H7 (cell line): ENCODE measurements at regions not wholly inside any gene's neighbourhood (a gene's known extent, or its start where the extent isn't known, plus 50 kb on each side); places are given as distances from the start of the nearest gene placed in this dataset.

Experiments used
- DNase-seq: peaks from one replicate; pipeline ENCODE4 v3.0.0; 2012
- H3K27me3 ChIP-seq: 2 replicates; pipeline ENCODE4 v1.6.0; 2011; ENCODE audit warnings: mild to moderate bottlenecking, low read length; ENCODE audit not compliant: control insufficient read depth, insufficient read depth
- H3K36me3 ChIP-seq: replicated peaks from 2 replicates; pipeline ENCODE4 v1.5.1; 2011; ENCODE audit warnings: low read length; ENCODE audit not compliant: control insufficient read depth, insufficient read depth
- H3K4me3 ChIP-seq: 2 replicates; pipeline ENCODE4 v1.5.1; 2011; ENCODE audit warnings: low read depth, mild to moderate bottlenecking, control low read depth, low read length, moderate library complexity; ENCODE audit not compliant: insufficient read depth

DNA sequence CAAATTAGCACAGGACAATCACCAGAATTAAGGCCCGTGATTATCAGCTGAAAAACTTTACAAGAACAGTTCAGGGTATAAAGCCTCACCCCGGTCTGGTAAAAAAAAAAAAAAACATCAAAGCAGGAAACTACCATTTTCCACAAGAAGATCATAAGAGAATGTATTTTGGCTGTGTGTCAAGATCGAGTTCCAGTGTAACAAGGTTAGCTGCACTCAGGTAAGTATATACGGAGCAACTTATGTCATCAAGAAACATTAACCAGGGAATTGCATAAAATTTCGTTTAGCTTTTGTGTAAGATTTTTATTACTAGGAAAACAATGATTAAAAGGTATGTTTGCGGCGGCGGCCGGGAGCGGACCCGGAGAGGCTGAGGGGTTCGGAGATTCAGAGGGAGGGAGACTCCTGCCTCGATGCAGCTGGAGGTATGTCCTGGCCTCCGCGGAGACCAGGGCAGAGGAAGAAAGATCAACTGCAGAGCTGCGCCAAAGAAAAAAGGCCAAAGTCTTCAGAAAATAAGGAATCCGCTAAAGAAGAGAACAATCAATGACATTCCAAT lies 533.8 kb upstream of the CNTNAP2 start:
- Histone ChIP-seq H3K4me3 (no peak overlapping the region), H3K36me3 (no peaks in the 10 kb centered on the region), H3K27me3 (no peaks in the 10 kb centered on the region)
- no peak for DNase-seq

DNA sequence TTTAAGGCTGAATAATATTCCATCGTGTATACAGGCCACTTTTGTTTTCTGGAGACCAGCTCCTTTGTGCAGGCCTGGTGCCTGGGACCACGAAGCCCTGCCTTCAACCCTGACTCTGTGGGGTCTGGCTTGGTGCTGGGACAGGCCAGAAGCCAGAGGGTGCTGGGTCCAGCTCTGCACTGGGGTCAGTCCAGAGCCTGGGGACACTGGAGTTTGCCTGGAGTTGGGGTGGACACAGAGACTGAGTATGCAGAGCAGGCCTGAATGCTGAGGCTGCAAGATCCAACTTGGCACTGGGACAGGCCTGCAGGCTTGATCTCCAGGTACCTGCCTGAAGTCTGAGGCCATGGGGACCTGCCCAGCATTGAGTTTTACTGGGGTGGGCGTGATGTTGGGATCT lies 558.8 kb upstream of the CNTNAP2 start:
- no peak for DNase-seq
- H3K4me3 ChIP-seq: no peak overlapping the region
- H3K36me3 ChIP-seq: no peaks in the 10 kb centered on the region
- no peaks in the 10 kb centered on the region for H3K27me3 ChIP-seq

DNA sequence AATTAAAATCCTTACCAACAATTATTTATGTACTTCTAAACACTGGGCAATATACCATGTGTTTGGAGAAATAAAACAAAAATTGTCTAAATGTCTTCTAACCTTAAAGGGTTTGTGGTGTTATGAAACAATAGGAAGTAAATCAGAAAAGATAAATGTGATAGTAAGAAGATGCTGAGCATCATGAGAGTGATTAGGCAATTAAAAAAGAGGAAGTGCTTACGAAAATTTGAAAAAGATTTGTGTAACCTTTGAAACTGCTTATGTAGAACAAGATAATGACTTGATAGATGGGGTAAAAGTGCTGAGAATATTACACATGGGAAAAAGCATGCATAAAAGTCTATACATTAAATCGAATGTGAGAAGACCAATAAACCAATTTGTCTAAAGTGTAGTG lies 573.4 kb upstream of the CNTNAP2 start:
- no peaks in the 10 kb centered on the region for H3K36me3 ChIP-seq
- H3K4me3 ChIP-seq: no peak overlapping the region
- DNase-seq: no peak
- H3K27me3 ChIP-seq: no peaks in the 10 kb centered on the region

DNA sequence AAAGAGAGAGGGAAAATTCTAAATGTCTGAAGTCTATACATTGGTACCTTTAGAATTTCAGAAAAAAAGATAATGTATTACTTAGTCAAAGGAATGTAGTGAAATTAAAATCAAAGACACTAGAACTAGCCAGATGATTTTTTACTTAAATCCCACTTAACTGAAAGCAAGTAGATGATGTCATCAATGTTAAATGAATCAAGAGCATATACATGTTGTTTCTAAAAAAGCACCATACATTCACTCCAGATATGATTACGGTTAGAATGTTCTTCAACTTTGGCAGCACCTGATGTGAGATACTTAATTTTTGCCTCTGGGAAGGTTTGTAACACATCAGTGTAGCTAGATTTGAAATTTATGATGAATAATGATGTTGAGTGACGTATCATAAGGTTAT lies 576.7 kb upstream of the CNTNAP2 start:
- Histone ChIP-seq H3K27me3 (no peaks in the 10 kb centered on the region), H3K4me3 (no peak overlapping the region)
- no peak for DNase-seq

DNA sequence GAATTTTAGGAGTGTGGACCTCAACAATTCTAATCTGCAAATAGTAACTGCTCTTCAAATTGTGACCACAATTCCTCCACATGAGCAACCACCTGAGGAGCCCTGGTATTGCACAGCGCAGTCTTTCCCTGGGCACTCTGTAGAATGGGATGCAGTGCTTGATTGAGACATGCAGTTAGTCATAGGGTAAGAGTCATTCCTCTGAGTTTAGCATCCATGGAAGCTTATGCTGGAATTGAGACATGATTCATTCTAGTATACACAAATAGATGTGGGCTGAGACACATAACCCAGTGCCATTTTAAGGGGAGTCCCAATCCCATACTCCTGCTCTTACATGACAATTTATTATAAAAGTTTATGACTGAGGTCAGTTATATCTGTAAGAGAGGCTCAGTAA lies 582.3 kb upstream of the CNTNAP2 start:
- no peak overlapping the region for H3K4me3 ChIP-seq
- H3K36me3 ChIP-seq: no peaks in the 10 kb centered on the region
- H3K27me3 ChIP-seq: no peaks in the 10 kb centered on the region
- DNase-seq: no peak

More for the DNA sequence above, 576.7 kb upstream of the CNTNAP2 start:
- H3K36me3 ChIP-seq: no peaks in the 10 kb centered on the region

DNA sequence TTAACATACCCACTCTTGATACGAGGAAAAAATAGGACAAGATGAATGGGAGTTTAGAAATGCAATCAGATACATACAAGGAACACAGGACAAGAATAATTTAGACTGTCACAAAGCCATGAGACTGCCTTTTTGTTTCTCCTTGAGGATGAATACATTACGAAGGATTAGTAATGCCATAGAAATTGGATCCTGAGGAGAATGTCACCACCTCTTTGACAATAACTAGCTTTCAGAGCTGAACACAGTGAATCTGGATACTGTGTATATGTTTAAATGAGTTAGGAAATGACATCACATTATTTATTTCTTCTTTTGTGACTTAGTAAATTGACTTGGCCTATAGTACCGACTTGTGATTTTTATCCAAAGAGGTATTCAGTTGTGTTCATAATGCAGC lies 596.3 kb upstream of the CNTNAP2 start:
- H3K36me3 ChIP-seq: no peaks in the 10 kb centered on the region
- H3K27me3 ChIP-seq: no peaks in the 10 kb centered on the region
- no peak overlapping the region for H3K4me3 ChIP-seq
- no peak for DNase-seq

DNA sequence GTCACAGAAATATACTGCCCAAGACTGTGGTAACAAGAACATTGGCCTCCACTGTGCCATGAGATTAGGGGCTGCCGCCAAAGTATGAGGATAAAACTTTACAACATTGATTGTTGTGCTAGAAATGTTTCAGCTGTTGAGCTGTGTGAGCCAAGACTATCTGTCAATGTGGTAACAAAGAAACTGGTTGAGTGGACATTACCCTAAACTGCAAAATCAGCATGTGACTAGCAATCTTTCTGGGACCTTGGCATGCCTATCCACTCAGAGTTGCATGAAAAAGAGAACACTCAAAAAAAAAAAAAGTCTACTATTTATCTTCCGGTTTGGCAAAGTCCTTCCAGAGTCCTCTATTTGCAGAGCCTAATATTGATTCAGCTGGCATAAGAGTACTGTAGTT lies 605.6 kb upstream of the CNTNAP2 start:
- no peak for DNase-seq
- Histone ChIP-seq H3K4me3 (no peak overlapping the region), H3K27me3 (no peaks in the 10 kb centered on the region), H3K36me3 (no peaks in the 10 kb centered on the region)

DNA sequence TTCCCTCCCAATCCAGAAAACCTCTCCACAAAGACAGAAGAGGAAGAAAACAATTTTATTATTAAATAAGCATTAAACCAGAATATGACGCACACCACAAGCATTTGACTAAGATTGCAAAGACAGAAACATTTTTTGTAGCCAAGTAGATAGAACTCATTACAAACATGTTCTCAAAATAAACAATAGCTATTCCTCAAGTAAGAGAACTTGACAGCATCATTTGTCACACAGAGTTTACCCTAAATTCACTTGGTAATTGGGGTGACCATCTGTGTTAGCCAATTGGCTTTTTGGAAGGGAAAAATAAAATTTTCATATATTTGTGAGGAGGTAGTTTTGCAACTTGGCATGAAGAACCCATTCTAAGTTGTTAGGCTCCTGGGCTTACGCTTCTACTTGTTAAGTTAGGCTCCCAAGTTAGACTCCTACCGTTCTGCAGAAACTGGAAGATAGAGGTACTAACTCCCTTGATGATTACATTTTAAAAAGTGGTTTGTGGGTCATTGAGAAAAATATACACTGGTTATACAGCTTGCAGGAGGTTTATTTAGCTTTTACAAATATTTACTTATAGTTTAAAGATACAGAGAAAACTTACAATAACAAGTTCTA lies 618.6 kb upstream of the CNTNAP2 start:
- Histone ChIP-seq H3K27me3 (no peaks in the 10 kb centered on the region), H3K36me3 (no peaks in the 10 kb centered on the region), H3K4me3 (no peak overlapping the region)
- DNase-seq: no peak

DNA sequence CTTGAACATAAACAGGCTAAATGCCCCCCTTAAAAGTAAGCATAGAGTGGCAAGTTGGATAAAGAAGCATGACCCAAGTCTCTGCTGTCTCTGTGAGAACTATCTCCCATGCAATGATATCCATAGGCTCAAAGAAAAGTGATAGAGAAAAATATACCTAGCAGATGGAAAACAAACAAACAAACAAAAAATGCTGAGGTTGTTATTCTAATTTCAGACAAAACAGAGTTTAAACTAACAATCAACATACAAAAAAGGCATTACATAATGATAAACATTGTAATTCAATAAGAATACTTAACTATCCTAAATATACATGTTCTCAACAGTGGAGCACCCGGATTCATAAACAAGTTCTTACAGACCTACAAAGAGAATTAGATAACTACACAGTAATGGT lies 626.2 kb upstream of the CNTNAP2 start:
- Histone ChIP-seq H3K4me3 (no peak overlapping the region), H3K36me3 (no peaks in the 10 kb centered on the region), H3K27me3 (no peaks in the 10 kb centered on the region)
- no peak for DNase-seq

DNA sequence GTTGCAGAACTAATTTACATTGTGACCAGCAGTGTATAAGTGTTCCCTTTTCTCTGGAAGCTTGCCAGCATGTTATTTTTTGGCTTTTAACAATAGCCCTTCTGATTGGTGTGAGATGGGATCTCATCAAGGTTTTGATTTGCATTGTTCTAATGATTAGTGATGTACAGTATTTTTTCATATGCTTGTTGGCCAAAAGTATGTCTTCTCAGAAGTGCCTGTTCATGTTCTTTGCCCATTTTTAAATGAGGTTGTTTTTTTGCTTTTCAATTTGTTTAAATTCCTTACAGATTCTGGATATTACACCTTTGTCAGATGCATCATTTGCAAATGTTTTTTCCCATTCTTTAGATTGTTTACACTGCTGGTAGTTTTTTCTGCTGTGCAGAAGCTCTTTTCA lies 627.0 kb upstream of the CNTNAP2 start:
- H3K4me3 ChIP-seq: no peak overlapping the region
- no peaks in the 10 kb centered on the region for H3K36me3 ChIP-seq
- no peaks in the 10 kb centered on the region for H3K27me3 ChIP-seq
- no peak for DNase-seq

DNA sequence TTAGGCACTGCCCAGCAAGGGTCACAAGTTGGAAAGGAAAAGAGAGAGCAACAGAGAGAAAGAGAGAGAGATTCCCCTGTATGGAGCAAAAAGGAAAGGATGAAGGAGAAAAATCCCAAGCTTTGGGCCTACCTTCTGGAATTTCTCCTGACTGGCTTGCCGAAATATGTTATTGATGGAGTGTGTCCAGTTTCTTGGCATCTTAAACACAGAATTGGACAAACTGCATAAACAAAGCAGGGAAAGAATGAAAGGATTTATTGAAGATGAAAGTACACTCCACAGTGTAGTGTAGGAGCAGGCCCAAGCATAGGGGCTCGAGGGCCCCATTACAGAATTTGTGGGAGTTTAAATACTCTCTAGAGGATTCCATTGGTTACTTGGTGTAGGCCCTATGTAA lies 627.8 kb upstream of the CNTNAP2 start:
- no peak for DNase-seq
- Histone ChIP-seq H3K36me3 (no peaks in the 10 kb centered on the region), H3K4me3 (no peak overlapping the region), H3K27me3 (no peaks in the 10 kb centered on the region)

DNA sequence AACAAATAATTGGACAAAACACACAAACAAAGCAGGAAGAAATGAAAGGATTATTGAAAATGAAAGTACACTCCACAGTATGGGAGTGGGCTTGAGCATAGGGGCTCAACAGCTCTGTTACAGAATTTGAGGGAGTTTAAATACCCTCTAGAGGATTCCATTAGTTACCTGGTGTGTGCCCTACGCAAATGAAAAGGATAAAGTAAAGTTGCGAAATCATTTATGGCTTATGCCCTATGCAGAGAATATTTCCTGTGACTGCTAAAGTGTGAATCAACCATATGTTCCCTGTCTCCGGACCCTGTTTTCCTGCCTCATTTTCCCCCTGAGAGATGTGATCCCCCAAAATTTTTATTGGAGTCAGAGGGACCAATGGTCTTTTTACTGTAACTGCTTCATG lies 634.6 kb upstream of the CNTNAP2 start:
- Histone ChIP-seq H3K36me3 (no peaks in the 10 kb centered on the region), H3K27me3 (no peaks in the 10 kb centered on the region), H3K4me3 (no peak overlapping the region)
- DNase-seq: no peak

DNA sequence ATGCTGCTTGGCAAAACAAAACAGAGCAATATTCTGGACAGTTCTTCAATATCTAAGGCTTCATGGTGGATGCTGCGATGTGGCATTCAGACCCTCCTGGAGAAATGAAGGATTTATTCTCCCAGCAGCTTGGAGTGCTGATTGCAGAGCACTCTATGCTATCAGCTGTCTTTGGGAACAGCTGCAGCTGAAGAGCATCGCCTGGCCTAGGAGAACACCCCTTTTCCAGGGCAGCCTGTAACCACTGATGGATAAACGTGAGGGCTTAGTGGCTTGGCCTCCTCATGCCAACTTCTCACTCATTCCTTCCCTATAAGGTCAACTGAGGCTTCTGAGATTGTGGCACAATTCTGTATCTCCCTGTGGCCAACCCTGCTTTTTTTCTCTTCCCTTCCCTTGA lies 638.1 kb upstream of the CNTNAP2 start:
- H3K36me3 ChIP-seq: no peaks in the 10 kb centered on the region
- DNase-seq: no peak
- no peaks in the 10 kb centered on the region for H3K27me3 ChIP-seq

DNA sequence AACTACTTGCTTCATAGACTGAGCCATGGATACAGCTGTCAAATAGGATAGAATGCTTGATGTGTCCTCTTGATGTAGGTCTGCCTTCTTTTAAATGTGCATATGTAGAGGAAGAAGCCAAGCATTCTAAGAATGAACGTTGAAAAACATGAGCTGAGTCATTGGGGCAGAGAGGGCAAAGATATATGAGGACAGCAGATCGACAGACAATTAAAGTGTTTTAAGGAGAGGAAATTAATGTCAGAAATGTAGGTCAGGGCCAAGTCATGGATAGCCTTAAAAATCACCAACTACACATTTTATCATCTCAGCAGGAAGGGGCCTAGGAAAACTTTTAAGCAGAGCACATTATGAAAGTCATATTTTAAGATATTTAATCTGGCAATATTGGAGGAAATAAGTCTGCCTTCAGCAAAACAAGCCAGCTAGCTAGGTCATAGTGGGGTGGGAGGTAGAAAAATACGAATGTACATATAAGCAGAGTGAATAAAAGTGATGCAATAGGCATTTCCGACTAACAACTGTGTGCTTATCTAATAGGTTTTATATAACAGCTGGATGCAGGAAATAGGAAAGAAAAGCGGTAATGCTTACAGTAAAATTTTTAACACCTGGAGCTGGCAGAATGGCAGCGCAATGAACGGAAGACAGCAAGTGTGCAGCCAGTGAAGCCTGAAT lies 638.3 kb upstream of the TPK1 start:
- no peak overlapping the region for H3K4me3 ChIP-seq
- no peaks in the 10 kb centered on the region for H3K36me3 ChIP-seq
- no peak for DNase-seq
- H3K27me3 ChIP-seq: no peaks in the 10 kb centered on the region

More for the DNA sequence above, 638.1 kb upstream of the CNTNAP2 start:
- H3K4me3 ChIP-seq: no peak overlapping the region

DNA sequence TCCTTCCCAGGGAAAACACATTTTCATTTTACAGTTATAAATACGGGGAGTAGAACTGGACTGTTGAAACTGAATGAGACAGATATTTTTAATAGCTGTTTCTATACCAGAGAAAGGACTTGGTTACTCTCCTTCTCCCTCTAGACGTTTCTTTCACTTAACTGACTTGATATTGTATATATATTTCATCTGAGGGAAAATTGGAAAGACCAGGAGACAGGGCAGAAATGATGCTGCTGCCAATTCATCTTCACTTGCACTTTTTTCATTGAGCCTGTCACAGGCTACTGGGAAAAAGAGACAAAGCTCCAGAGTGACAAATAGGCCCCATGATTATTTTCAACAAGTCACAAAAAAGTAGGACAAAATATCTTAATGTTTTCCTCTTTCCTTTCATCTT lies 636.0 kb upstream of the TPK1 start:
- no peaks in the 10 kb centered on the region for H3K27me3 ChIP-seq
- no peak for DNase-seq
- H3K4me3 ChIP-seq: no peak overlapping the region
- no peaks in the 10 kb centered on the region for H3K36me3 ChIP-seq
